GM06990 (cell line): ENCODE measurements at regions not wholly inside any gene's neighbourhood (a gene's known extent, or its start where the extent isn't known, plus 50 kb on each side); places are given as distances from the start of the nearest gene placed in this dataset.

Experiments
- DNase-seq: peaks from one replicate; pipeline ENCODE4 v3.0.0-alpha.2; 2011; ENCODE audit not compliant: insufficient read length; ENCODE audit errors: extremely low read depth
- H3K27me3 ChIP-seq: replicated peaks from 2 replicates; pipeline ENCODE4 v1.6.0; 2011; ENCODE audit warnings: low read length; ENCODE audit not compliant: control insufficient read depth, insufficient read depth
- H3K36me3 ChIP-seq: 2 replicates; pipeline ENCODE4 v1.5.1; 2011; ENCODE audit warnings: low read length; ENCODE audit not compliant: control insufficient read depth, insufficient read depth
- H3K4me3 ChIP-seq: replicated peaks from 2 replicates; pipeline ENCODE4 v1.5.1; 2011; ENCODE audit warnings: low read depth, mild to moderate bottlenecking, control low read depth, low read length
- TF ChIP-seq, protein P1 (sequence below): IDR thresholded peaks from 2 replicates; pipeline ENCODE4 v1.5.1; 2011; ENCODE audit warnings: low read length, control low read depth, mild to moderate bottlenecking, inconsistent platforms; ENCODE audit not compliant: insufficient read depth, poor library complexity, severe bottlenecking

DNA sequence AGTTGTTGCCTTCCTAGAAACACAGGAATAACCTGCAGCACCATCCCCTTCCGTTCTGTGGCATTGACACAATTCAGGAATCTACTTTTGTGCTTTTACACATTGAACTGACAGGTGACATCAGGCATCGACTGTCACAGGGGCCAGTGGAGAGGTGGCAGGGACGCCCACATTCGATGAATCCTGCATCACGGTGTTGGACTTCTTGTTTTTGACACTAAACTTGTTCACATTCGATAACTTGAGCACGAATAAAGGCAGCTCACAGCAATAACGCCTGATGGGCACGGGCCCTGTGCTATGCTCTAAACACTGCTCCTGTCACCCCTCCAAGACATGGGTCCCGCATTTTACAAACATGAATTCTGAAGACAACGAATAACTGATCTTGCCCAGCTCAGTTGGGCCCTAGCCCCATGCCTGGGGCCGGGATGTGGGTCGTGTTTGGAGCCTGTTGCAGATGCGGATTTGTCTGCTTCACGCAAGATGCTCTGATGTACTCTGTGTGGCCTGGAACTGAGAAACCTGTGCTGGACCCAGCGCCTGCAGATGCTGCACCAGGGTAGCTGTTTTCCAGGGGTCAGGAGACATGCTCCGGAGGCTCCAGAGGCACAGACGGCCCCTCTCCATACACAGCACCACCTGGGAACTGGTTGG, 75.7 kb downstream of the TTLL2 start:
- no peak for DNase-seq
- Histone ChIP-seq H3K36me3 (no peaks in the 10 kb centered on the region), H3K27me3 (peaks cover 5% of the 10 kb centered on the region), H3K4me3 (no peak overlapping the region)
- TF ChIP-seq, protein P1, sequence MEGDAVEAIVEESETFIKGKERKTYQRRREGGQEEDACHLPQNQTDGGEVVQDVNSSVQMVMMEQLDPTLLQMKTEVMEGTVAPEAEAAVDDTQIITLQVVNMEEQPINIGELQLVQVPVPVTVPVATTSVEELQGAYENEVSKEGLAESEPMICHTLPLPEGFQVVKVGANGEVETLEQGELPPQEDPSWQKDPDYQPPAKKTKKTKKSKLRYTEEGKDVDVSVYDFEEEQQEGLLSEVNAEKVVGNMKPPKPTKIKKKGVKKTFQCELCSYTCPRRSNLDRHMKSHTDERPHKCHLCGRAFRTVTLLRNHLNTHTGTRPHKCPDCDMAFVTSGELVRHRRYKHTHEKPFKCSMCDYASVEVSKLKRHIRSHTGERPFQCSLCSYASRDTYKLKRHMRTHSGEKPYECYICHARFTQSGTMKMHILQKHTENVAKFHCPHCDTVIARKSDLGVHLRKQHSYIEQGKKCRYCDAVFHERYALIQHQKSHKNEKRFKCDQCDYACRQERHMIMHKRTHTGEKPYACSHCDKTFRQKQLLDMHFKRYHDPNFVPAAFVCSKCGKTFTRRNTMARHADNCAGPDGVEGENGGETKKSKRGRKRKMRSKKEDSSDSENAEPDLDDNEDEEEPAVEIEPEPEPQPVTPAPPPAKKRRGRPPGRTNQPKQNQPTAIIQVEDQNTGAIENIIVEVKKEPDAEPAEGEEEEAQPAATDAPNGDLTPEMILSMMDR: no peak

DNA sequence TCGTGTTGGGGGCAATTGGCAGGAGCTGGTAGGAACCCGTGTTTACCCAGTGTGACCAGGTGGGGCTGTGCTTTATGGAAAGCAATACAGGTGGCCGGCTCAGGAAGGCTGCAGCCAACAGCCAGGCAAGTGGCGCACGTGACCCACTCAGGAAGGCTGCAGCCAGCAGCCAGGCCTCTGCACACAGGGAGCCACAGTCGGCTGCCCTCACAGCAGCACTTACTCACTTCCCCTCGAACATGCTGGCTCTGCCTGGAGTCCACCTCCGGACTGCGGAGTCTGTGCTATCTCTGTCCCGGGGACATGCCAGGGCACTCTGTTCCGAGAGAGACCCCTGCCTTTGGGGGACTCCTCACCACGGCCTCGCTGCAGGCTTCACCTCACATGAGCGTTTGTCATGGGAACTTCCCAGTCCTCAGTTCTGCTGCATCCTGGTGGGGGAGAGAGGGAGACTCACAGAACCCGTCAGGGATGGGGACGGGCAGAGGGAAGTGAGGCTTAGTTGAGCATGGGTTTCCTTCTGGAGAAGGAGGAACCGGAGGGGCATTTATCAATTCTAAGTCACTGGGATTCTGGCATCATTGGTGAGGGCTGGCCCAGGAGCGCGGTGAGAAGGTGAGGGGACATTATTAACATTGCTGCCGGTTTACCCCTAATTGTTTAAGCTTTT, 76.8 kb downstream of the TTLL2 start:
- DNase-seq: no peak

DNA sequence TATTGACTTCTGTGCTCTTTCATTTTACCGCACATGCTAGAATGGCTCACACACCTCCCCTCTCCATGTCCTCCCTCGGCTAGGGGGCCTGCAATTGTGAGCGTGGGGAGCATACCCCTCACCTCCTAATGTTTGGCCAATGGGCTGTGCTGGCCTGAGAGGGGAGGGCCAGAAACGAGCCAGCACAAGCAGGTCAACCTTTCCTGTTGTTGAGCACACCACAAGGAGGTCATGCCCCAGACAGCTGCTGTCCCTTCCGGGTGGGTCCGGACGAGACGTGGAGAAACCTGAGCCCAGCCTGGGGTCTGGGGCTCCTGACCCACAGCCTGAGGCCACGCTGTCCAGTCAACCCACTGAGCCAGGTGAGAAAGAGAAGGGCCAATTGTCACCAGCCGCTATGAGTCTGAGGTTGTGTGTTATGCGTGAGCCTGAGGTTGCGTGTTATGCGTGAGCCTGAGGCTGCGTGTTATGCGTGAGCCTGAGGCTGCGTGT, 77.4 kb downstream of the TTLL2 start:
- DNase-seq: no peak
- TF ChIP-seq, protein P1: no peak
- Histone ChIP-seq H3K4me3 (no peak overlapping the region), H3K27me3 (peaks cover 5% of the 10 kb centered on the region), H3K36me3 (no peaks in the 10 kb centered on the region)

More for the DNA sequence above, 76.8 kb downstream of the TTLL2 start:
- peaks cover 5% of the 10 kb centered on the region for H3K27me3 ChIP-seq
- no peaks in the 10 kb centered on the region for H3K36me3 ChIP-seq
- no peak overlapping the region for H3K4me3 ChIP-seq
- TF ChIP-seq, protein P1: no peak

DNA sequence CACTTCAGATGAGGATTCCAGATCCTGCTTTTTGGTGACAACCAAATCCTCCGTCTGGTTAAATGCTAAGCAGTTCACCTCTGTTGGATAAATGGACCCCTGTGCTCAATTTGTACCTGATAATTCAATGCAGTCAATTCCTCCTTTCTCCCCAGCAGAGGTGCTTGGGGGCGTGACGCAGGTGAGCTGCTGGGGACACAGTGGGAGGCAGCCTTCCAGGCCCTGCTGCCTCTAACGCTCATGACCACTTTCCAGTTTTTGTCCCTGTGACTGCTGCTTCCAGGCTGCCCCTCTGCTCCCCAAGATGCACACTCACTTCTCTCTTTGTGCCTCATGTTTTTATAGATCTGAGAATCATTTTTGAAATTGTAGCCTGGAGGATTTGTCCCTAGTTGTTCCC, 78.5 kb downstream of the TTLL2 start:
- H3K36me3 ChIP-seq: no peaks in the 10 kb centered on the region
- TF ChIP-seq, protein P1: no peak
- no peak overlapping the region for H3K4me3 ChIP-seq
- peaks cover 4% of the 10 kb centered on the region for H3K27me3 ChIP-seq
- DNase-seq: no peak

DNA sequence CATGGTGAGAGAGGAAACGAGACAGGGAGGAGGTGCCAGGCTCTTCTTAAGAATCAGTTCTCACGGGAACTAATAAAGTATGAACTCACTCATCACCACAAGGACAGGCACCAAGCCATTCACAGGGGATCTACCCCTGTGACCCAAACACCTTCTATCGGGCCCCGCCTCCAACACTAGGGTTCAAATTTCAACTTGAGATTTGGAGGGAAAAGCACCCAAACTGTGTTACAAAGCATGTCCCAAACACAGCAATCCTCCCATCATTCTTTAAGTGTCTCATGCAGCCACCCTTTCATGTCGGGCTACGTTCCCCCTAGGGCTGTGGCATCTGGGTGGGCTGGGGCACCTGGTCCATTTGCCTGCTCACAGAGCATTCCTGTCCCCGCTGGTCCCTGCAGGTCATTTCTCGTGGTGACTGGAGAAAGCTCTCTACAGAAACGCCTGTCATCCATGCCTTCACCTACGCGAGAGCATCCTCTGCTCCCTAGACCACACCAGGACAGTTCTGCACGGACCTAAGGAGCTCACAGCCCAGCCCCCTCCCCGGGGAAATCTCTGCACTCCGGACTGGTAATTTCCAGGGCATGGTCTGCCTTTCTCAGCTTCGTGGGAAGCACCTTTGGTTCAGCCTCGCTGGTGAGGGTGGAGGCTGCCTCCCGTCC, 79.6 kb downstream of the TTLL2 start:
- no peaks in the 10 kb centered on the region for H3K36me3 ChIP-seq
- peaks cover 3% of the 10 kb centered on the region for H3K27me3 ChIP-seq
- DNase-seq: no peak
- no peak overlapping the region for H3K4me3 ChIP-seq
- TF ChIP-seq, protein P1: no peak
